ENCODE measurements at regions not wholly inside any gene's neighbourhood (a gene's known extent, or its start where the extent isn't known, plus 50 kb on each side); places are given as distances from the start of the nearest gene placed in this dataset.

GRCh38 chr5:116757326-116757725 is 182.7 kb upstream of the SEMA6A start:
- TF ChIP-seq, protein P1, sequence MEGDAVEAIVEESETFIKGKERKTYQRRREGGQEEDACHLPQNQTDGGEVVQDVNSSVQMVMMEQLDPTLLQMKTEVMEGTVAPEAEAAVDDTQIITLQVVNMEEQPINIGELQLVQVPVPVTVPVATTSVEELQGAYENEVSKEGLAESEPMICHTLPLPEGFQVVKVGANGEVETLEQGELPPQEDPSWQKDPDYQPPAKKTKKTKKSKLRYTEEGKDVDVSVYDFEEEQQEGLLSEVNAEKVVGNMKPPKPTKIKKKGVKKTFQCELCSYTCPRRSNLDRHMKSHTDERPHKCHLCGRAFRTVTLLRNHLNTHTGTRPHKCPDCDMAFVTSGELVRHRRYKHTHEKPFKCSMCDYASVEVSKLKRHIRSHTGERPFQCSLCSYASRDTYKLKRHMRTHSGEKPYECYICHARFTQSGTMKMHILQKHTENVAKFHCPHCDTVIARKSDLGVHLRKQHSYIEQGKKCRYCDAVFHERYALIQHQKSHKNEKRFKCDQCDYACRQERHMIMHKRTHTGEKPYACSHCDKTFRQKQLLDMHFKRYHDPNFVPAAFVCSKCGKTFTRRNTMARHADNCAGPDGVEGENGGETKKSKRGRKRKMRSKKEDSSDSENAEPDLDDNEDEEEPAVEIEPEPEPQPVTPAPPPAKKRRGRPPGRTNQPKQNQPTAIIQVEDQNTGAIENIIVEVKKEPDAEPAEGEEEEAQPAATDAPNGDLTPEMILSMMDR (IDR thresholded peaks at IDR 0.05) = no peak
- TF ChIP-seq EP300 (IDR thresholded peaks at IDR 0.05) (no peak), POLR2A (IDR thresholded peaks at IDR 0.05) (no peak)
